ELR (cell line): ENCODE measurements at regions not wholly inside any gene's neighbourhood (a gene's known extent, or its start where the extent isn't known, plus 50 kb on each side); places are given as distances from the start of the nearest gene placed in this dataset.
"Not testable (repeated sequence)": the region's sequence is repeated elsewhere in the genome, so short reads cannot be mapped to it uniquely, and the experiment has no call there.

Experiments
- DNase-seq: peaks from one replicate; pipeline ENCODE4 v3.0.0-alpha.2; 2015; ENCODE audit warnings: low read depth

GRCh38 chr9:28105001-28105400 lies 531.7 kb upstream of the C9orf72 start:
- DNase-seq = no peak

GRCh38 chr9:28120184-28120583 lies 546.9 kb upstream of the C9orf72 start:
- no peak for DNase-seq

- DNase-seq = no peak
Measured at GRCh38 chr9:28120626-28121025, 547.3 kb upstream of the C9orf72 start.

- no peak for DNase-seq
Measured at GRCh38 chr9:28121366-28121765, 548.1 kb upstream of the C9orf72 start.

GRCh38 chr9:28124917-28125316 lies 551.6 kb upstream of the C9orf72 start:
- no peak for DNase-seq

- no peak for DNase-seq
Measured at GRCh38 chr9:28127101-28127500, 553.8 kb upstream of the C9orf72 start.

- DNase-seq = no peak
Measured at GRCh38 chr9:28134446-28134976, 561.2 kb upstream of the C9orf72 start.

GRCh38 chr9:28135549-28135948 lies 562.3 kb upstream of the C9orf72 start:
- no peak for DNase-seq

GRCh38 chr9:28136113-28136512 lies 562.8 kb upstream of the C9orf72 start:
- DNase-seq = no peak

GRCh38 chr9:28147430-28147829 lies 574.1 kb upstream of the C9orf72 start:
- not testable (repeated sequence) for DNase-seq

GRCh38 chr9:28147923-28148597 lies 574.8 kb upstream of the C9orf72 start:
- DNase-seq = not testable (repeated sequence)

- not testable (repeated sequence) for DNase-seq
Measured at GRCh38 chr9:28149361-28150050, 576.2 kb upstream of the C9orf72 start.

- no peak for DNase-seq
Measured at GRCh38 chr9:28155067-28155466, 581.8 kb upstream of the C9orf72 start.

GRCh38 chr9:28155671-28156070 lies 582.4 kb upstream of the C9orf72 start:
- DNase-seq = no peak

GRCh38 chr9:28158451-28158850 lies 585.2 kb upstream of the C9orf72 start:
- DNase-seq = no peak

GRCh38 chr9:28163619-28164018 lies 590.3 kb upstream of the C9orf72 start:
- no peak for DNase-seq

- no peak for DNase-seq
Measured at GRCh38 chr9:28166179-28166578, 592.9 kb upstream of the C9orf72 start.

- no peak for DNase-seq
Measured at GRCh38 chr9:28177142-28177541, 603.9 kb upstream of the C9orf72 start.

- DNase-seq = no peak
Measured at GRCh38 chr9:28177925-28178324, 604.6 kb upstream of the C9orf72 start.

- no peak for DNase-seq
Measured at GRCh38 chr9:28179893-28180292, 606.6 kb upstream of the C9orf72 start.

- no peak for DNase-seq
Measured at GRCh38 chr9:28190981-28191380, 617.7 kb upstream of the C9orf72 start.

GRCh38 chr9:28197653-28198052 lies 624.4 kb upstream of the C9orf72 start:
- DNase-seq = no peak

- DNase-seq = no peak
Measured at GRCh38 chr9:28203036-28203435, 629.8 kb upstream of the C9orf72 start.

GRCh38 chr9:28206280-28206679 lies 633.0 kb upstream of the C9orf72 start:
- DNase-seq = no peak
